ENCODE measurements at regions not wholly inside any gene's neighbourhood (a gene's known extent, or its start where the extent isn't known, plus 50 kb on each side); places are given as distances from the start of the nearest gene placed in this dataset.

GRCh38 chr13:108156749-108157148 is 58.6 kb downstream of the LIG4 start:
- TF ChIP-seq, protein P1, sequence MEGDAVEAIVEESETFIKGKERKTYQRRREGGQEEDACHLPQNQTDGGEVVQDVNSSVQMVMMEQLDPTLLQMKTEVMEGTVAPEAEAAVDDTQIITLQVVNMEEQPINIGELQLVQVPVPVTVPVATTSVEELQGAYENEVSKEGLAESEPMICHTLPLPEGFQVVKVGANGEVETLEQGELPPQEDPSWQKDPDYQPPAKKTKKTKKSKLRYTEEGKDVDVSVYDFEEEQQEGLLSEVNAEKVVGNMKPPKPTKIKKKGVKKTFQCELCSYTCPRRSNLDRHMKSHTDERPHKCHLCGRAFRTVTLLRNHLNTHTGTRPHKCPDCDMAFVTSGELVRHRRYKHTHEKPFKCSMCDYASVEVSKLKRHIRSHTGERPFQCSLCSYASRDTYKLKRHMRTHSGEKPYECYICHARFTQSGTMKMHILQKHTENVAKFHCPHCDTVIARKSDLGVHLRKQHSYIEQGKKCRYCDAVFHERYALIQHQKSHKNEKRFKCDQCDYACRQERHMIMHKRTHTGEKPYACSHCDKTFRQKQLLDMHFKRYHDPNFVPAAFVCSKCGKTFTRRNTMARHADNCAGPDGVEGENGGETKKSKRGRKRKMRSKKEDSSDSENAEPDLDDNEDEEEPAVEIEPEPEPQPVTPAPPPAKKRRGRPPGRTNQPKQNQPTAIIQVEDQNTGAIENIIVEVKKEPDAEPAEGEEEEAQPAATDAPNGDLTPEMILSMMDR (IDR thresholded peaks at IDR 0.05; ENCODE audit: insufficient read depth, low read length, poor library complexity, severe bottlenecking): no peak
- no peak for TF ChIP-seq EZH2phosphoT487 (conservative IDR thresholded peaks at IDR 0.05; ENCODE audit: low read length)

Measured in SU-DHL-6 (cell line).